NCI-H2196 treated with DMSO at 0.1 percent for 48 hours (cell line): ENCODE measurements at regions not wholly inside any gene's neighbourhood (a gene's known extent, or its start where the extent isn't known, plus 50 kb on each side); places are given as distances from the start of the nearest gene placed in this dataset.
"Not testable (repeated sequence)": the region's sequence is repeated elsewhere in the genome, so short reads cannot be mapped to it uniquely, and the experiment has no call there.

Experiments used
- DNase-seq: peaks from one replicate; lab custom pipeline; 2025; ENCODE audit not compliant: unreplicated experiment; lab: John Stamatoyannopoulos, UW

- DNase-seq = not testable (repeated sequence)
These were observed 1323.6 kb upstream of the ALCAM start for GRCh38 chr3:104043001-104043543.

- DNase-seq = no peak
These were observed 1322.7 kb upstream of the ALCAM start for GRCh38 chr3:104044002-104044401.

- DNase-seq = no peak
These were observed 1300.1 kb upstream of the ALCAM start for GRCh38 chr3:104066658-104067057.

- DNase-seq = no peak
These were observed 1297.6 kb upstream of the ALCAM start for GRCh38 chr3:104069114-104069513.

GRCh38 chr3:104070906-104071305, 1295.8 kb upstream of the ALCAM start:
- DNase-seq = no peak

GRCh38 chr3:104080088-104080626, 1286.6 kb upstream of the ALCAM start:
- no peak for DNase-seq

- DNase-seq = no peak
These were observed 1278.0 kb upstream of the ALCAM start for GRCh38 chr3:104088738-104089137.

GRCh38 chr3:104089987-104090386, 1276.7 kb upstream of the ALCAM start:
- not testable (repeated sequence) for DNase-seq

- DNase-seq = no peak
These were observed 1265.0 kb upstream of the ALCAM start for GRCh38 chr3:104101736-104102135.

- no peak for DNase-seq
These were observed 1264.3 kb upstream of the ALCAM start for GRCh38 chr3:104102386-104102785.

- DNase-seq = no peak
These were observed 1260.4 kb upstream of the ALCAM start for GRCh38 chr3:104106276-104106675.

GRCh38 chr3:104108522-104108921, 1258.2 kb upstream of the ALCAM start:
- DNase-seq = no peak

- no peak for DNase-seq
These were observed 1240.2 kb upstream of the ALCAM start for GRCh38 chr3:104126463-104126862.

GRCh38 chr3:104126864-104127553, 1239.7 kb upstream of the ALCAM start:
- no peak for DNase-seq

GRCh38 chr3:104127830-104128229, 1238.9 kb upstream of the ALCAM start:
- no peak for DNase-seq

- DNase-seq = no peak
These were observed 1233.9 kb upstream of the ALCAM start for GRCh38 chr3:104132566-104133403.

GRCh38 chr3:104133630-104134029, 1233.1 kb upstream of the ALCAM start:
- DNase-seq = no peak

GRCh38 chr3:104137116-104137515, 1229.6 kb upstream of the ALCAM start:
- DNase-seq = no peak

GRCh38 chr3:104145164-104145563, 1221.5 kb upstream of the ALCAM start:
- DNase-seq = no peak

- DNase-seq = no peak
These were observed 1217.6 kb upstream of the ALCAM start for GRCh38 chr3:104149154-104149553.

- no peak for DNase-seq
These were observed 1216.0 kb upstream of the ALCAM start for GRCh38 chr3:104150724-104151123.

- DNase-seq = no peak
These were observed 1211.8 kb upstream of the ALCAM start for GRCh38 chr3:104154896-104155295.
